ENCODE measurements at regions not wholly inside any gene's neighbourhood (a gene's known extent, or its start where the extent isn't known, plus 50 kb on each side); places are given as distances from the start of the nearest gene placed in this dataset.
"Not testable (repeated sequence)": the region's sequence is repeated elsewhere in the genome, so short reads cannot be mapped to it uniquely, and the experiment has no call there.

GRCh38 chr1:3992746-3993145, 92.7 kb upstream of the C1orf174 start:
- DNase-seq: no peak

- DNase-seq: no peak
Measured at GRCh38 chr1:3993619-3994375, 93.7 kb upstream of the C1orf174 start.

GRCh38 chr1:3995141-3995780, 95.2 kb upstream of the C1orf174 start:
- DNase-seq: no peak

- no peak for DNase-seq
Measured at GRCh38 chr1:3996846-3997705, 97.0 kb upstream of the C1orf174 start.

GRCh38 chr1:3998086-3998485, 98.0 kb upstream of the C1orf174 start:
- DNase-seq: no peak

GRCh38 chr1:3999514-3999913, 99.4 kb upstream of the C1orf174 start:
- DNase-seq: not testable (repeated sequence)

- no peak for DNase-seq
Measured at GRCh38 chr1:3999941-4000735, 100.1 kb upstream of the C1orf174 start.

- DNase-seq: no peak
Measured at GRCh38 chr1:4000811-4001251, 100.8 kb upstream of the C1orf174 start.

GRCh38 chr1:4001461-4001860, 101.4 kb upstream of the C1orf174 start:
- DNase-seq: no peak

GRCh38 chr1:4002061-4002521, 102.0 kb upstream of the C1orf174 start:
- no peak for DNase-seq

GRCh38 chr1:4002741-4003140, 102.7 kb upstream of the C1orf174 start:
- DNase-seq: no peak

- no peak for DNase-seq
Measured at GRCh38 chr1:4003846-4004505, 103.9 kb upstream of the C1orf174 start.

- DNase-seq: no peak
Measured at GRCh38 chr1:4004635-4005430, 104.8 kb upstream of the C1orf174 start.

GRCh38 chr1:4005431-4005830, 105.4 kb upstream of the C1orf174 start:
- no peak for DNase-seq

- DNase-seq: no peak
Measured at GRCh38 chr1:4006676-4007374, 106.8 kb upstream of the C1orf174 start.

- DNase-seq: no peak
Measured at GRCh38 chr1:4010284-4010683, 110.2 kb upstream of the C1orf174 start.

GRCh38 chr1:4010814-4011605, 110.9 kb upstream of the C1orf174 start:
- no peak for DNase-seq

- no peak for DNase-seq
Measured at GRCh38 chr1:4016351-4017130, 116.5 kb upstream of the C1orf174 start.

Measured in DMS79 treated with DMSO at 0.1 percent for 48 hours (cell line).